HG03520 (cell line): ENCODE measurements at regions not wholly inside any gene's neighbourhood (a gene's known extent, or its start where the extent isn't known, plus 50 kb on each side); places are given as distances from the start of the nearest gene placed in this dataset.

Experiments used
- ATAC-seq: cut with Tn5 transposase; IDR thresholded peaks from one replicate; pipeline ENCODE4 v1.9.1; 2021; ENCODE audit warnings: mild to moderate bottlenecking, moderate library complexity; ENCODE audit not compliant: unreplicated experiment

DNA sequence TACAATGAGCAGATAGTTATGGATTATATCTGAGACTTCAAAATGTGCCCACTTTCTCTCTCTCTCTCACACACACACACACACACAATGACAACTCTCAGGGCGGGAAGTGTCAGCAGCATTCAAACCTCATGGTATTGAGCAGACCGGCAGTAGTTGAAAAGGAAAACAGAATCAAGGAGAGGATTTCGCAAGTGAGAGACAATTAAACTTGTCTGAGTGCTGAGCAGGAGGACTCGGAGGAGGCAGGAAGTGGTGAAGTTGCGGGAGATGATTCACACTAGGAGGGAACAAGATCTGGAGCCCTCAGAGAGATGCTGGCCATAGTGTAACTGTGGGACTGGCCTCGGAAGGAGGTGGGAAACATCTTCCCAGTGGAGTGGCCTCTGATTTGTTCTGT, 353.1 kb downstream of the EFNB2 start:
- ATAC-seq = no peak

DNA sequence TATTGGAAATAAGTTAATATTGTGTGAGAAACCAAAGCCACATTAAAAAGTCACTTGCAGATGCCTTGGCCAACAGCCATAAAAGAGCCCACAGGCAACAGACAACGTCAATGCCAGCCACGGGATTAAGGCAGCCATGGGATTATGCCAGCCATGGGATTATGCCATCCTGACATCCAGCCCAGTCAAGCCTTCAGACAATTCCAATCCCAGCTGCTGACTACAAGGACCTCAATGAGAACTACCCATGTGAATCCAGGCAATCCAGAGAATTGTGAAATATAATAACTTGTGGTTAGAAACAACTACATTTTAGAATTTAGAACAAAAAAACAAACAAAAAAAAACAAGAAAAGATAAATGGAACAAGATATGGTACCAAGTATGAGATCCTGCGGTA, 356.6 kb downstream of the EFNB2 start:
- ATAC-seq = no peak

DNA sequence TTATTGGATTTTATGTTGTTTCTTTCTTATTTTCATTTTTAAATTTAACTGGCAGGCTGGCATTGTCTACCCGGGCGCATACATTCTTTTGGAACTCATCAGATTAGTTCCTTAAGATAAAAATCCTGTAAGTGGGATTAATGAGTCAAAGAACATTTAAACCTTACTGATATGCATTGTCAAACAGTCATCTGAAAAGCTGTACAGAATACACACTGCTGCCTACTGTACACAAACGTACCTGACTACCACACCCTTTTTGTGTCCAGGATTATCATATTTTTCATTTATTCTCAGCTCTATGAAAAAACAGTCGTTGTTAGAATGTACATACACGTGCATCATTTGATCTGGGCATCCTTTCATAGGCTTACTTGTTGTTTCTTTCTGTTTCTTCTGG, 358.3 kb downstream of the EFNB2 start:
- no peak for ATAC-seq

DNA sequence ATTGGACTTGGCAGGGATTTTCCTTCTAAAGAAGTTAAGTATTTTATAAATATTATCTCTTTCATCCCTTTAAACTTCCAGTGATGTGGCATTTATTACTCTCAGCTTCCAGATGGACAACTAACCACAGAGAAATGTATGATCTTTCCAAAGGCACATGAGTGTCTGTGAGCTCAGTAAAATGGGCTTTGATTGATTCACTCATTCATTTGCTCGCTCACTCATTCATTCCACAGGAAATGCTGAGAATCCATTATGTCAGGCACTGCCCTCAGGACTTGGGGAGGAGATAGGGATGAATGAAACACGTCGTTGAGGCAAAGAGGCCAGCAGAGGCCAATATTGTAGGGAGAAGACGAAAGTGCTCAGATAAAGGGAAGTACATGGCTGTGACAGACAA, 359.3 kb downstream of the EFNB2 start:
- ATAC-seq = no peak

DNA sequence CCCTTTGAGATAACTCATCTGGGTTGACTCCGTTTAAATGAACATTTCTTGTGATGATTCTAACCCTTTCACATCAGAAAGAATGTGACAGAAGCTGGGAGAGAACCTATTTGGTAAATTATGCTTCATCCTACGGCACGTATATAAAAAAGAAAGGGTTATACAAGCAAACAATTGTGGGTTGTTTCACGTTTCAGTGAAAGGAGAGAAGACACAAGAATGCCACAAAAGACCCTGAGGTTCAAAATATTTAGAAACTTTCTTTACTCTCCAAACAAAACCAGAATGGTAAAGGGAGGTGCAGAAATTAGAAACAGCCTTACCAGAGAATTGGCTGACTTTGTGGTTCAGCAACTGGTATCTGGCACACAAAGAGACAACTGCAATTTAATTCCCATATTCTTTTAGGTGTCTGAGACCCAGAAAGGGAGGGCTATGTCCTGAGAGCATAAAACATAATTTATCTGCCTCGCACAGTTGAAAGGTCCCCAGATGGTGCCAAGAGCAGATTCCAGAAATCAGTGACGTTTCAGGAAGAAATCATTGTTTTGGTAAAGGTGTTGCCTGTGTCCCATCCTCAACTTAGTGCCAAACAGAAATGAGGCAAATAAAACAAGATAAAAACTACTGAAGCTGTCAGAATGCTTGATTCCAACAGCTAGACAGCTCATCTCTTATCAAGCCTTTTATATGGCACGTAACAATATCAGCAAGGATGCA, 361.4 kb downstream of the EFNB2 start:
- ATAC-seq = no peak

DNA sequence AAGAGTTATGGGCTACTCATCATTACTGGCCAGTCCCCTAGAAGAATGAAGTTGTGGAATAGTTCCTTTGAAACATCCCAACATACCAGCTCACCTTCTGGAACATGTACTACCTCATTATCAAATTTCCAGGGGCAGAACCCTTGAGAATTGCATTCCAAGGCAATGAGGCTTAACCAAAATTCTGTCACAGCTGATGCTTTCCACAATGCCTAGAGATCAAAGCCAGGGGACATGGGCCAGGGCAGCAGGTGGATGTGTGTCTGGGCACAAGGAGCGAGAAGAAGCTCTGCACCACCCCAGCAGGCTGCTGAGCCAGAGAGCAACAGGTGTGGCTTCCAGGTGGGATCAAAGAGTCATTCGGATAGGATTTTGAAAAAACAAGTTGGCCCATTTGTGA, 362.1 kb downstream of the EFNB2 start:
- ATAC-seq = no peak

DNA sequence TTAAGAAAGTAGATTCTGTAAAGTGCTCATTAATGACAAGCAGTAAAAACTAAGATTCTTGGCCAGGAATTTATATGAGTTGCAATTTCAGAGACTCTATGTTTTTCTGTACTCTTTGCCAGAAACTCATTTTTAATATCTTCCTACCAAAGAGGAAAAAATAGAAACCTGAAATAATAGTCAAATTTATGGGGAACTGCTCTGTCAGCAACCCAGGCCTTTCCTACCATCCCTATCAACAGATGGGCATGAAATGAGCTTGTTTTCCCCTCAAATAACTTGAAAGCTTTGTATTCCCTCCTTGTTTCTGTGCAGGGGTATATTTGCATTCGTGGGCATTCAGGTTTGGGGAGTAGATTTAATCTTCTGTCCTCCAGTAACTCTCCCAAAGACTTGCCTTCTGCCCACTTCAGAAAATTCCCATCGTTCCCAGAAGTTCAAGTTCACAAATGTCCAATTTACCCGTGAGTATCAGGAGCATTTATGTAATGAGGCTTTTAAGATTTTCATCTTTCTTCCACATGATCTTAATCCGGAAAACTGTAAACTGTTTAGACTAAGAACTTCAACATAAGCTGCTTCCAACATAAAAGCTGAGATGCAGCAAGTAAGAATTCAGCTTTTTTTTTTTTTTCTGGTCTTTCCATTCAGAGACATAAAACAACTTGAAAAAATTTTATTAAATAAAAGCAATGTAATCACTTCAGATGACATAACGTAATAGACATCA, 363.1 kb downstream of the EFNB2 start:
- no peak for ATAC-seq

DNA sequence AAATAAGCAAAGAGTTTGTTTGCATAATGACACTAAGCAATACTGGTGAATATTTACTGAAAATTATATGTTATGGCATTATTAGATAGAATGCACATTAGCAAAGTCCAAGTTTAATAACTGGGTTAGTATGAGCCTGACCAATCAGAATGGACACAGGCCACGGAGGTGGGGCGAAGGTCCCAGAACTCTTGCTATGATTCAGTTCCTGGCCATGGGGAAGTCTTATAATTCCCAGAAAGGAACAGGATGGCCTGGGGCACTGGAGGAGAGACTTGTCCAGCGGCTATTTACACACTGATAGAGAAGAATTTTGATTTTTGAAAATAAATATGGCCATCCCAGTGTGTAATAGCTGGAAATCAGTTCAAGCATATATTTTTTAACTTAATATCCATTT, 372.0 kb downstream of the EFNB2 start:
- no peak for ATAC-seq

DNA sequence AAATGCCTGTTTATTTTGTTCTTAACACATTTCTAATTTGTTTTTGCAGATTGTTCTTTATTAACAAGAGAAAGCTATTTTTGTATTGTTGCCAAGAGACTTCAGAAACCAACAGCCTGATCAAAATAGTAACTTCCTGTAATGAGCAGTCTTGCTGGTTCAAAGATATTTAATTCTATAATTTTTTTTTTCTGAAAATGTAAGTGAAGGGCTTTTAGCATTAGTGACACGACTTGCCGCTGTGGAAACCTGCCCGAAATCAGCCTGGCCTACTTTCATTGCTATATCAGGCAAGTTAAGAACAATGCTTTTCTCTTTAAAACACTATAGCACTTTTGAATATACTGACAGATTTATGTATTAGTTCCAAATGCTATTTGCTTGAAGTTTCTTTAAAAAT, 374.3 kb downstream of the EFNB2 start:
- no peak for ATAC-seq

DNA sequence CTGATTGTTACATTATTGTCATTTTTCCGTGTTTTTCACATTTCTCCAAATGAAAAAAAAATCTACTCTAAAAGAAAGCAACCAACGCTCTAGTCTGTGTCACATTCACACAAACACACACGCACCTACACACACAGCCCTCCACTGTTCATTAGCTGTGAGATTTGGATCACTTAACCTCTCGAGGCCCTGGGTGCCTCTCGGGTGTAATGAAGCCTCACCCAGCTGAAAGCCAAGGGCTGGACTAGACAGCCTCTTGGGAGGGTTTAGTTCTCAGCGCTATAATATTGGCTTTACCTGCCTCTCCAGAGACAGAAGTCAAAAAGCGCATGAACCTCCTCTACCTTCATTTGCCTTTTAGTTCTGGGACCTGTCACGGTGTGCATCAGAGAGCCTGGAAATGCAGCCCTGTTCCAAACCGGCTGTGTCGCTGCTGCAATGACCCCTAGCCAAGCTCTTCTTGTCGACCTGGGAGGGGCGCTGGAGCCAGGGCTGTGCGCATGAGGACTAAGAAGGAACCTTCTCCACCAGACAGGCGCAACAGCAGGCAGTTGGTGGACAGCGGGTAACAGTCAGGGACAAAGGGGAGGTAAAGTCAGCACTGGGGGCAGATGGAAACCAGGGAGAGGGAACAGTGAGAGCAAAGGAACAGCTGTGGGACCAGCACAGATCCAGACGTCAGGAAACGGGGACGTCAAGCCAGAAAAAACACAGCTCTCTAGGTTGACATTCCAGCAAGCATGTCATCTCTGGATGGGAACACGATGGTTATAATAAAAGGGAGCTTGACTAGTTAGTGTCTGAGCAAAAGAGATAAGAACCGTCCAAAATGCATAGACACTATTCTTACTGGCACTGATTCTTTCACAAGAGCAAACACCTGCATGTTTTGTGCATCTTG, 375.9 kb downstream of the EFNB2 start:
- no peak for ATAC-seq

DNA sequence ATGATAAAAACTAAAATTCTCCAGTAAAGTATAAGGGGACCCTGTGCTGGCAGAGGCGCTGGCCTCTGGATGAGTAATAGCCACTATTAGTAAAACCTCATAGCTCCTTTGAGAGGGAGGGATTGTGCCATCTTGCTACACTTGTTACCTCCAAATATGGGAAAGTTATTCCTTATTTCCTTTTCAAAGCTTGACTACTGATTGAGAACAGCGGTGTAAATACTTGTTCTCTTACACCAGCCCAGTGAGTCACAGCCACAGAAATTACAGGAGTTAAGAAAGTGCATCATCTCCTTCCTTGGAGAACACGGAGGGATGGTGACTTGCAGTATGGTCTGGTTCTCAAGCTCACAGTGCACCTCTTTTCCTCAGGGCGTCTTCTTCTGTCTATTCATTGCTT, 379.0 kb downstream of the EFNB2 start:
- ATAC-seq = no peak

DNA sequence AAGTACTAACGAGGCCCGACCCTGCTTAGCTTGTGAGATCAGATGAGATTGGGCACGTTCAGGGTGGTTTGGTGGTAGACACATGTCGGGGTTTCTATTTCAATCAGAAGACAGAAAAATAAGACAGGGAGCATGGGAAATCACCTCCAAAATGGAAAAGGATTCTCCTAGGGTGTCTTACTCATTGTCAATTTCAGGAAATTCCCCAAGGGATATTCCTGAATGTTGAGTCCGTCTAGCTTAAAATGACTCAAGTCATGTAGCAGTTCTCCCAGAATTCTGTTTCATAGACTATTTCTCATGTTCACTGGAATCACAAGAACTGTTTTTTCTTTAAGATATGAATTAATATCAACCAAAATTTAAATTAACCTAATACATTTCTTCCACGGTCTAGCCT, 380.1 kb downstream of the EFNB2 start:
- no peak for ATAC-seq

DNA sequence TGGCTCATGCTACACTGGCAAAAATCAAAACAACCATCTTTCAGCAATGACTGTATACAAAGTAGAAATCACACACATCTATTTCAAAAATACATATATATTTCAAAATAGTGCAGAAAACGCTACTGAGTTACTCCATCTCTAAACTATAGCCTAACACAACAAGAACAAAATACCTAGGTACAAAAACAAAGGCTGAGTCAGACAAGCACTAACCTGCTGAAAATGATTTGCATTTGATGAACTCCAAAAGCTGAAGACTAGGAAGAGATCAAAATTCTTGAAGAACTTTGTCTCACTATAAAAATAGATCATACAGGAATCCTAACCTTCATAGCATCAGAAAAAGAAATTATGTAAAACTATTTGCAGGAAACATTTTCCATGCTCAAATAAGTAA, 381.6 kb downstream of the EFNB2 start:
- no peak for ATAC-seq

DNA sequence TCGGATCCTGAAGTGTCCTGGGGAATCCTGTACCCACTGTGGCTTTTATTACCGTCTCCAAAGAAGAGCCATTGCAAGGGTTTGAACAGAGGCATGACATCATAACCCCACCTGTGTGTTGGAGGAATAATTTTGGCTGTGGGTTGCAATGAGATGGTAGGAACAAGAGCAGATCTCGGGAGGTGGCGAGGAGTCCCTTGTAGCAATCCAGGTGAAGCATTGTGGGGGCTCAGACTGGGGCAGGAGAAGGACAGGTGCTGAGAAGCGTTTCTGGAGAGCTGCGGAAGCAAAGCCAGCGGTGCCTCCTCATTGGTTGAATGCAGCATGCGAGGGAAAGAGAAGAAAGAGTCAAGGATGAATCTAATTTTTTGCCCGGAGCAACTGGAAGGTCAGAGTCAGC, 382.4 kb downstream of the EFNB2 start:
- no peak for ATAC-seq

DNA sequence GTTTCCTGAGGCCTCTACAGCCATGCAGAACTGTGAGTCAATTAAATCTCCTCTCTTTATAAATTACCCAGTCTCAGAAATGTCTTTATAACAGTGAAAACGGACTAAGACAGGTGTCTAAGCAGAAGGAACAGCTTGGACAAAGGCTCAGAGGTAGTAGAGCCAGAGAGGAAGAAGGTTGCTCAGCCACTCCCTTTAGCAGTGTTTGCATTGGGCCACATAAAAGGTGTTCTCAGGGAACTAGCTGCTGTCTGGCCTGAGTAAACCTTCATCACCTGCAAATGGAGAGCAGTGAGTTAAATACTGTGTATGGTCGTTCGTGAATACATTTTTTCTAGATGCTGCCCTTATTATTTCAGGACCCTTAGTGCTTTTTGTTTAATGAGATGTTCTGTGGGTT, 383.4 kb downstream of the EFNB2 start:
- no peak for ATAC-seq

DNA sequence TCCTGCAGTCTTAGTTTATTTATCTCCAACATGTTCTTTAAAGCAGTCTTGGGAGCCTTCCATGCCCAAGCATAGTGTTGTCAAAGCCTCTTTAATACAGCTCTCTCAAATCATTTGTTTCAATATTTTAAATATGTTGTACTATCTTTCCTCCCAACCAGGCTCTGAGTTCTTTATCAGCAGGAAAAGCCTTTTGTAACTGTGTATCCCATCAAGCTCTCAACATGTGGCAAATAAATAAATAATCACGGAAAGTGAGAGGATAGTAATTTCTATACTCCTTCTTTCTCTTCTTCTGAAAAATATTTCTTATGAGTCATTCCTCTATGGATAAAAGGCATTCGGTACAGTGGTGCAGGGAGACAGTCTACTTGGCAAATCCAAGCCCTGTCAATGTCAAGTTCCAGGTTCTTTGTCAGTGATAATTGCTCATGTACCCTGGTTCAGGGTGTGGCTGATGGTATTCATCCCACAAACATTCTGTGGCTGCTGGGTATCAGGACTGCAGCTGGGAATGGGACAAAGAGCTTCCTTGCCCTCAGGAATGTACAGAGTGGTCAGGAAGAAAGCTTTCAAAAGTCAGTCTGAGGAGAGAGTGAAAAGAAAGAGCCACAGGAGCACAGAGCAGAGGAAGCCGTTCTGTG, 384.3 kb downstream of the EFNB2 start:
- ATAC-seq = no peak

DNA sequence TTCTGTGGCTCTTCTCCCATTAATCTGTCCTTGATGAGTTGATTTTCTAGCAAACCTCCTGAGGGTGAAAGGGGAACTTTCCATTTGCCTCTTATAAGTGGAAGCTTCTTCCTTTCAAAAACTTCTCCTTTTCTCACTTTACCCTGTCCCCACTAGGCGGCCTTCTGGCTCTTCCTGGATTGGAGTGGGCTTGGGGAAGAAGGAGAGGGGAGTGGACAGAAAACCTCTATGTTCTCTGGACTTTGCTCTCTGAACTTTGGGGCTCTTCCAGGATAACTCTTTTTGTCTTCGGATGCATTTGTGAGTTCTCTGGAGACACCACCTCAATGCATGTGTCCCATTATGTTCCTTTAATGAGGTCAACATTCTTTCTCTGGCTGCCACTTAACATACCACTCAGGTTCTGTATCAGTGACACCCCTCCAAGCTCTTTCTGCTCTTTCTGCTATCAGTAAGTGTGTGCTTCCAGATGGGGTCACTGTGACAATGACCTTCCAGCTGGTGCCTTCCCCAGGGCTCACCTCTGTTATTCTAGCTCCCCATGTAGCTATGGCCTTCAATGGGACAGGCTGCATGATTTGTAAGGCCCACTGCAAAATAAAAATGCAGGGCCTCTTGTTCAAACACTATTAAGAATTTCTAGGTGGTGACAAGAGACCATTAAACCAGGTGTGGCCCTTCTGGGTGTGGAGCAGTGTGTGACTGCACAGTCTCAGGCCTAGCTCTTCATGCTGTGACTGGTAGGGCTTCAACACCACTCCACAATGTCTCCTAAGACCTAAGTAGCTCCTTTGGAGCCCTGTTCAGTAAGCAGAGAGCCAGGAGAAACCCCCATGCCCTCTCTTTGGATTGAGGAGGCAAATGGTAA, 389.2 kb downstream of the EFNB2 start:
- no peak for ATAC-seq

DNA sequence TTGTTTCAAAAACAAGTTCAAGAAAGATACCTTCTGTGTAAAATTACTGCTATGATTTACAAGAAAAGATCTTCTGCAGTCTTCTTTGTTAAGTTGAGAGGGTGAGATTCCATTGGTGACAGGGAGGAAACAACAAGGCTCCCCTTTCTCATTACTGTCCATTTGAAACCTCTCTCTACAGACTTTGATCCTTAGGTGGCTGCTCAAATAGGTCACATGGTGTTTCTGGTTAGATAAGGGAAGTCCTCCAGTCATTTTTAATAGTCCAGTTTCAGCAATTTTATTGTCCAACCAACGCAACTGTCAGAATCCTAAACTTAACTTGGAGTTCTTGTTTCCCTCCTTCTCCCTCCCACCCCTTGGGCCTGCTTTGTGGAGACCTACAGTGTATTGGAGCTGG, 390.4 kb downstream of the EFNB2 start:
- no peak for ATAC-seq

DNA sequence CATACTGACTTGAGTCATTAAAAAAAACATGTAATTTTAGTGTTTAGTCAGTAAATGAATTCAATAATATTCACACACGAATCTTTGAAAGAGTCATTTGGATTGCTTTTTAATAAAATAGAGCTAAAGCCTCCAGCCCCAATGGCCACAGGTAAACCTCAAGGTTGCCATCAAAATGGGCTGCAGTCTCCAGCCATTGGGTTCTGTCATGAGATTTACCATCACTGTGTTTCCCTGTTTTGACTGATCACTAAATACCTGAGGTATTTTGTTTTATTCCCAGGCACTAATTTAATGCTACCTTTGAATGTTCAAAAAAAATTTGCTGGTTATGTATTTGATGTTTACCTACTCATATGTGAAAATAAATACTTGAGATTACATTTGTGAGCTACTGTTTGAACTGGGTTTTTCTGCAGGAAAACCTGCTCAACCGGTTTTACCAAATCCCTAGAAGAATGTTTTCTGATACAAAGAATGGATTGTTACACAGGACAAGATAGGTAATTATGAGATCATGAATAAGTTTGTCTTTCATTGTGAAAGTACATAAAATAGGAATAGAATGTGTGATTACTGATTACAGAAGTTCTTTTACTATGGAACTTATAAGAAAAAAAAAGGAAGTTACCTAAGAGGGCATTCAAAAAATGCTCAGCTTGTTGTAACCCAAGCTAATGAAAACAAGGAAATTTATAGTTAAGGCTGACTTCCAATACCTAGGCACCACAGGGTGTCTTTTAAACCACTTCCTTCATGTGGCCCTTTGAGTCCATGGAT, 391.3 kb downstream of the EFNB2 start:
- ATAC-seq = no peak

DNA sequence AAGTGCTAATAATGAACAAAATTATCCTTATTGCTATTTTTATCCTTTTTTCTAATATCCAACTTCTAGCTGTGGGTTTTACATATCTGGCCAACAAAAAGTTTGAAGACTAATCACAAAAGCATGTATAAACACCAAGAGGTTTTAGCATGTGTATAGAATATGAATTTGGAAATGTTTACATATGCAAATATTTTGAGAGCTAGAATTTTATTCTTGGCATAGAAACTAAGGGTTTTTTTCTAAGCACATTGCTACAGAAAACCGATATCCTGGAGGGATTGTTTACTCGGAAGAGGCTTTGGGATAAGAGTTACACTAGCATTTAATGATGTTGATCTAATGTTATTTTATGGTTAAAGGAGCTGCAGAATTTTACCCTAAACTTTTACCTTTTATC, 392.1 kb downstream of the EFNB2 start:
- no peak for ATAC-seq
